Posterior cingulate gyrus (tissue), 11 donors: ENCODE measurements at regions not wholly inside any gene's neighbourhood (a gene's known extent, or its start where the extent isn't known, plus 50 kb on each side); places are given as distances from the start of the nearest gene placed in this dataset.
A peak's percentile ranks its signal among the peaks of the same experiment; 100 is the strongest.
"Not testable (repeated sequence)": the region's sequence is repeated elsewhere in the genome, so short reads cannot be mapped to it uniquely, and the experiment has no call there.

ENCODE experiments used
- DNase-seq, 10 donors: peaks; one replicate each; pipeline versions ENCODE4 v3.0.0 to v3.0.0-alpha.2; 2020 to 2021; ENCODE audit warnings: mixed read lengths in 3 of 10
- intact Hi-C: fragments of 100-400 bp; cut with DNase I; formaldehyde crosslinking; loops from one replicate; pipeline ENCODE4 v1.15.1; 2023

GRCh38 chr1:195173753-195174152 is 1434.5 kb downstream of the KCNT2 start:
- intact Hi-C loops, result no loop called here

GRCh38 chr1:195159795-195160194 is 1448.4 kb downstream of the KCNT2 start:
- DNase-seq, intact Hi-C loops: not testable (repeated sequence)

More at GRCh38 chr1:195173753-195174152, 1434.5 kb downstream of the KCNT2 start:
- DNase-seq, result no peak

- no peak for DNase-seq
- intact Hi-C loops, result no loop called here
Measured at GRCh38 chr1:195158091-195158490, 1450.1 kb downstream of the KCNT2 start.

GRCh38 chr1:195153107-195153506 is 1455.1 kb downstream of the KCNT2 start:
- no peak for DNase-seq
- intact Hi-C loops, result no loop called here

GRCh38 chr1:195150768-195151167 is 1457.5 kb downstream of the KCNT2 start:
- no peak for DNase-seq
- intact Hi-C loops, result no loop called here

GRCh38 chr1:195141294-195141693 is 1466.9 kb downstream of the KCNT2 start:
- intact Hi-C loops, result no loop called here
- no peak for DNase-seq

- intact Hi-C loops, result no loop called here
- no peak for DNase-seq
Measured at GRCh38 chr1:195130598-195130997, 1477.6 kb downstream of the KCNT2 start.

GRCh38 chr1:195122497-195122896 is 1485.7 kb downstream of the KCNT2 start:
- intact Hi-C loops, result no loop called here
- no peak for DNase-seq

GRCh38 chr1:195113471-195113870 is 1494.8 kb downstream of the KCNT2 start:
- intact Hi-C loops, result no loop called here
- no peak for DNase-seq

GRCh38 chr1:195105773-195106172 is 1502.5 kb downstream of the KCNT2 start:
- intact Hi-C loops, result no loop called here
- no peak for DNase-seq

- intact Hi-C loops, result no loop called here
Measured at GRCh38 chr1:195105281-195105680, 1503.0 kb downstream of the KCNT2 start.

GRCh38 chr1:195097316-195097715 is 1510.9 kb downstream of the KCNT2 start:
- intact Hi-C loops, result no loop called here
- DNase-seq, result peak in 1 of 10 donors; percentile 41

More at GRCh38 chr1:195105281-195105680, 1503.0 kb downstream of the KCNT2 start:
- no peak for DNase-seq

- DNase-seq, result peak in 4 of 10 donors; percentile 7 to 74 (median 58)
- intact Hi-C loops, result no loop called here
Measured at GRCh38 chr1:195096051-195096521, 1512.2 kb downstream of the KCNT2 start.

- DNase-seq, result no peak
- intact Hi-C loops, result no loop called here
Measured at GRCh38 chr1:195085196-195085595, 1523.0 kb downstream of the KCNT2 start.

GRCh38 chr1:195082183-195082582 is 1526.1 kb downstream of the KCNT2 start:
- DNase-seq, result no peak
- intact Hi-C loops, result no loop called here

- intact Hi-C loops, result no loop called here
- no peak for DNase-seq
Measured at GRCh38 chr1:195076682-195077081, 1531.6 kb downstream of the KCNT2 start.

GRCh38 chr1:195075973-195076372 is 1532.3 kb downstream of the KCNT2 start:
- intact Hi-C loops, result no loop called here
- no peak for DNase-seq

GRCh38 chr1:195071461-195071860 is 1536.8 kb downstream of the KCNT2 start:
- no peak for DNase-seq
- intact Hi-C loops, result no loop called here

GRCh38 chr1:195065437-195065836 is 1542.8 kb downstream of the KCNT2 start:
- intact Hi-C loops, result no loop called here
- DNase-seq, result peak in 1 of 10 donors; percentile 33

- intact Hi-C loops, result no loop called here
- DNase-seq, result no peak
Measured at GRCh38 chr1:195064358-195064757, 1543.9 kb downstream of the KCNT2 start.

- DNase-seq, result peak in 2 of 10 donors; percentile 67 to 78
- intact Hi-C loops, result no loop called here
Measured at GRCh38 chr1:195054217-195054687, 1554.0 kb downstream of the KCNT2 start.

- no peak for DNase-seq
- intact Hi-C loops, result no loop called here
Measured at GRCh38 chr1:195053478-195053877, 1554.8 kb downstream of the KCNT2 start.

GRCh38 chr1:195047772-195048171 is 1560.5 kb downstream of the KCNT2 start:
- intact Hi-C loops, result no loop called here

More at GRCh38 chr1:195047772-195048171, 1560.5 kb downstream of the KCNT2 start:
- DNase-seq, result no peak
